ENCODE measurements at regions not wholly inside any gene's neighbourhood (a gene's known extent, or its start where the extent isn't known, plus 50 kb on each side); places are given as distances from the start of the nearest gene placed in this dataset.
"Not testable (repeated sequence)": the region's sequence is repeated elsewhere in the genome, so short reads cannot be mapped to it uniquely, and the experiment has no call there.

DNA sequence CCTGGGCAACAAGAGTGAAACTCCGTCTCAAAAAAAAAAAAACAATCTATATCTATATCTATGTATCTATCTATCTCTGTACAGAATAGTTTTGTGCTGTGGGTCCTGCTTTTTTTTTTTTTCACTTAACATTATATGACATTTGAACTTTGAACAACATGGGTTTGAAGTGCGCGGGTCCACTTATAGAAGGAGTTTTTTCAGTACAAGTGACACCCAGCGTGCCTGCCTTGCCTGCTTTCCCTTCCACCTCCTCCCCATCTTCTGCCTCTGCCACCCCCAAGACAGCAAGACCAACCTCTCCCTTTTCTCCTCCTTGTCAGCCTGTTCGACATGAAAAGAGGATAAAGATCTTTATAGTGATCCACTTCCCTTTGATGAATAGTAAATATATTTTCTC, 102.2 kb upstream of the KCNG1 start:
- peaks cover 4% of the 10 kb centered on the region for H3K4me1 ChIP-seq (ENCODE audit: control insufficient read depth, extremely low read depth, insufficient read depth, low read length)
- no peak for DNase-seq (ENCODE audit: low read depth in 2 of 2)
- H2AFZ ChIP-seq (ENCODE audit: low read length), result no peak overlapping the region
- no peaks in the 10 kb centered on the region for H3K9me3 ChIP-seq (ENCODE audit: control insufficient read depth, insufficient read depth, low read depth, low read length)
- H4K20me1 ChIP-seq (ENCODE audit: control insufficient read depth, extremely low read depth, insufficient read depth, low read length), result no peaks in the 10 kb centered on the region
- no peak overlapping the region for H3K9ac ChIP-seq (ENCODE audit: insufficient read depth, low read length)
- no peaks in the 10 kb centered on the region for H3K27me3 ChIP-seq (ENCODE audit: control insufficient read depth, insufficient read depth, low read length)
- TF ChIP-seq EZH2 (IDR thresholded peaks at IDR 0.05; ENCODE audit: low read length, missing control alignments), result no peak
- TF ChIP-seq, protein P1, sequence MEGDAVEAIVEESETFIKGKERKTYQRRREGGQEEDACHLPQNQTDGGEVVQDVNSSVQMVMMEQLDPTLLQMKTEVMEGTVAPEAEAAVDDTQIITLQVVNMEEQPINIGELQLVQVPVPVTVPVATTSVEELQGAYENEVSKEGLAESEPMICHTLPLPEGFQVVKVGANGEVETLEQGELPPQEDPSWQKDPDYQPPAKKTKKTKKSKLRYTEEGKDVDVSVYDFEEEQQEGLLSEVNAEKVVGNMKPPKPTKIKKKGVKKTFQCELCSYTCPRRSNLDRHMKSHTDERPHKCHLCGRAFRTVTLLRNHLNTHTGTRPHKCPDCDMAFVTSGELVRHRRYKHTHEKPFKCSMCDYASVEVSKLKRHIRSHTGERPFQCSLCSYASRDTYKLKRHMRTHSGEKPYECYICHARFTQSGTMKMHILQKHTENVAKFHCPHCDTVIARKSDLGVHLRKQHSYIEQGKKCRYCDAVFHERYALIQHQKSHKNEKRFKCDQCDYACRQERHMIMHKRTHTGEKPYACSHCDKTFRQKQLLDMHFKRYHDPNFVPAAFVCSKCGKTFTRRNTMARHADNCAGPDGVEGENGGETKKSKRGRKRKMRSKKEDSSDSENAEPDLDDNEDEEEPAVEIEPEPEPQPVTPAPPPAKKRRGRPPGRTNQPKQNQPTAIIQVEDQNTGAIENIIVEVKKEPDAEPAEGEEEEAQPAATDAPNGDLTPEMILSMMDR (conservative IDR thresholded peaks at IDR 0.05 in 1 of 2, IDR thresholded peaks at IDR 0.05 in 1 of 2; ENCODE audit: low read depth in 1 of 2, low read length in 2 of 2), result no peak
- no peaks in the 10 kb centered on the region for H3K79me2 ChIP-seq (ENCODE audit: control insufficient read depth, insufficient read depth, low read length)
- H3K4me2 ChIP-seq (ENCODE audit: extremely low read depth, insufficient read depth, low read length), result no peak overlapping the region
- no peak overlapping the region for H3K4me3 ChIP-seq (replicated peaks in 1 of 4; ENCODE audit: control extremely low read depth in 1 of 4, insufficient read depth in 1 of 4, low read depth in 3 of 4, low read length in 4 of 4)
- no peaks in the 10 kb centered on the region for H3K36me3 ChIP-seq (ENCODE audit: control insufficient read depth, insufficient read depth, low read length)
- no peak overlapping the region for H3K27ac ChIP-seq (ENCODE audit: insufficient read depth, low read length)

DNA sequence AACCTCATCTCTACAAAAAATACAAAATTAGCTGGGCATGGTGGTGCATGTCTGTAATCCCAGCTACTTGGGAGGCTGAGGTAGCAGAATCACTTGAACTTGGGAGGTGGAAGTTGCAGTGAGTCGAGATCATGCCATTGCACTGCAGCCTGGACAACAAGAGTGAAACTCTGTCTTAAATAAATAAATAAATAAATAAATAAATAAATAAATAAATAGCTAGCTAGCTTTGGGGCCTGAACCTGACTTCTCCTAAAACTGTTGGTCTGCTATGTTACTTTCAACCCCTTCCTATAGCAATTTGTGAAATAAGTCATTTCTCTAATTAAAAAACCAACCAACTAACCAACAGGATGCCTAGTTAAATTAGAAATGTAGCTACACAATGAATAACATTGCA, 101.0 kb upstream of the KCNG1 start:
- not testable (repeated sequence) for H3K9me3 ChIP-seq (ENCODE audit: control insufficient read depth, insufficient read depth, low read depth, low read length); H3K27me3 ChIP-seq (ENCODE audit: control insufficient read depth, insufficient read depth, low read length); DNase-seq (ENCODE audit: low read depth in 2 of 2); H3K79me2 ChIP-seq (ENCODE audit: control insufficient read depth, insufficient read depth, low read length); H3K4me1 ChIP-seq (ENCODE audit: control insufficient read depth, extremely low read depth, insufficient read depth, low read length); H4K20me1 ChIP-seq (ENCODE audit: control insufficient read depth, extremely low read depth, insufficient read depth, low read length); H3K27ac ChIP-seq (ENCODE audit: insufficient read depth, low read length); H3K4me3 ChIP-seq (replicated peaks in 1 of 4; ENCODE audit: control extremely low read depth in 1 of 4, insufficient read depth in 1 of 4, low read depth in 3 of 4, low read length in 4 of 4); H2AFZ ChIP-seq (ENCODE audit: low read length); H3K36me3 ChIP-seq (ENCODE audit: control insufficient read depth, insufficient read depth, low read length); H3K9ac ChIP-seq (ENCODE audit: insufficient read depth, low read length); H3K4me2 ChIP-seq (ENCODE audit: extremely low read depth, insufficient read depth, low read length)

DNA sequence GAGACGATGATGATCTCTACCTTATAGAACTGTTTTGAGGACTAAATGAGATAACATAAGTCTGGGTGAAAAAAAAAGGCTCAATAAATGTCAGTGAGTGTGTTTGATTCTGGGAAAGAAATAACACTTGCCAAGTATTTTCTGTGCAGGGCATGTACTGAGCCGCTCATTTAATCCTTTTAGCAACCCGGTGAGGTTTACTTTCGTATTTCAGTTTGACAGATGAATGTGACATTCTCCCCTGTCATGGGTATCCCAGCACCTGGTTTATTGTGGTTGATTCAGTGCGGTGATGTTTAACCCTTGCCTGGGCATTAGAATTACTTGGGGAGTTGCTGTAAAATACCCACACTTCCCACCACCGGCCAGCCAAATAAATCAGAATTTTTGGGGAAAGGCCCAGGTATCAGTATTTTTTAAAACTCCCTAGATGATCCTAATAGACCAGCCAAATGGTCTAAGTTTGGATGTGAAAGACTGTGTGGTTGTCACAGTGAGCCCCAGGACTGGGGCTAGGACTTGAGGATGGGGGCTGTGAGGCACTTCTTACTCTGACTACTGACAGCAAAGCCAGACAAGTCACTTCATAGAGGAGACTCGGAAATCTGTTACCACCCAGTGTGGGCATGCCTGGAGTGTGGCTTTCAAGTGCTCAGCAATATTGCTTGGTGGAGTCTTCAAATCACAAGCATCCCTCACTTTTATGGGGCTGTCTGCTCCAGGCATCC, 100.2 kb upstream of the KCNG1 start:
- Histone ChIP-seq H3K36me3 (ENCODE audit: control insufficient read depth, insufficient read depth, low read length) (no peaks in the 10 kb centered on the region), H3K4me3 (replicated peaks in 1 of 4; ENCODE audit: control extremely low read depth in 1 of 4, insufficient read depth in 1 of 4, low read depth in 3 of 4, low read length in 4 of 4) (no peak overlapping the region), H2AFZ (ENCODE audit: low read length) (no peak overlapping the region), H3K4me1 (ENCODE audit: control insufficient read depth, extremely low read depth, insufficient read depth, low read length) (peaks cover 2% of the 10 kb centered on the region), H3K9ac (ENCODE audit: insufficient read depth, low read length) (no peak overlapping the region), H3K27ac (ENCODE audit: insufficient read depth, low read length) (no peak overlapping the region), H4K20me1 (ENCODE audit: control insufficient read depth, extremely low read depth, insufficient read depth, low read length) (no peaks in the 10 kb centered on the region), H3K9me3 (ENCODE audit: control insufficient read depth, insufficient read depth, low read depth, low read length) (no peaks in the 10 kb centered on the region), H3K79me2 (ENCODE audit: control insufficient read depth, insufficient read depth, low read length) (no peaks in the 10 kb centered on the region), H3K4me2 (ENCODE audit: extremely low read depth, insufficient read depth, low read length) (no peak overlapping the region), H3K27me3 (ENCODE audit: control insufficient read depth, insufficient read depth, low read length) (no peaks in the 10 kb centered on the region)
- DNase-seq (ENCODE audit: low read depth in 2 of 2), result no peak
- TF ChIP-seq, protein P1 (conservative IDR thresholded peaks at IDR 0.05 in 1 of 2, IDR thresholded peaks at IDR 0.05 in 1 of 2; ENCODE audit: low read depth in 1 of 2, low read length in 2 of 2), result no peak
- TF ChIP-seq EZH2 (IDR thresholded peaks at IDR 0.05; ENCODE audit: low read length, missing control alignments), result no peak

Measured in fibroblast of lung (primary cell).